Large intestine (tissue), 3 donors: ENCODE measurements at regions not wholly inside any gene's neighbourhood (a gene's known extent, or its start where the extent isn't known, plus 50 kb on each side); places are given as distances from the start of the nearest gene placed in this dataset.

ENCODE experiments used
- DNase-seq, 2 donors: peaks; one replicate each; pipeline versions ENCODE4 v3.0.0 to v3.0.0-alpha.2; 2013
- H3K27ac ChIP-seq: one replicate; pipeline ENCODE4 v1.5.1; 2013; ENCODE audit warnings: low read length
- H3K27me3 ChIP-seq: 2 replicates; pipeline ENCODE4 v1.6.1; 2013; ENCODE audit warnings: low read length; ENCODE audit not compliant: control insufficient read depth, insufficient read depth
- H3K36me3 ChIP-seq: 2 replicates; pipeline ENCODE4 v1.6.1; 2013; ENCODE audit warnings: low read length; ENCODE audit not compliant: control insufficient read depth, insufficient read depth
- H3K4me1 ChIP-seq: one replicate; pipeline ENCODE4 v1.6.1; 2013; ENCODE audit warnings: low read length; ENCODE audit not compliant: control insufficient read depth, insufficient read depth
- H3K4me3 ChIP-seq: one replicate; pipeline ENCODE4 v1.5.1; 2013; ENCODE audit warnings: low read length
- H3K9me3 ChIP-seq: one replicate; pipeline ENCODE4 v1.6.1; 2013; ENCODE audit warnings: mild to moderate bottlenecking, low read depth, low read length, moderate library complexity; ENCODE audit not compliant: control insufficient read depth
- WGBS: methylation state at CpG from one replicate; pipeline ENCODE4 v1.1.5; 2013; ENCODE audit warnings: low lambda C conversion rate; ENCODE audit not compliant: insufficient coverage; 5-methylcytosine and 5-hydroxymethylcytosine counted together

GRCh38 chr2:128797533-128797932 lies 478.9 kb upstream of the HS6ST1 start:
- no peaks in the 10 kb centered on the region for H3K9me3 ChIP-seq
- DNase-seq, result no peak
- no peak overlapping the region for H3K4me3 ChIP-seq
- no peak overlapping the region for H3K27ac ChIP-seq
- 100% methylated on average over 1 of the region's 7 CpGs for WGBS
- H3K36me3 ChIP-seq, result no peaks in the 10 kb centered on the region
- H3K27me3 ChIP-seq, result no peaks in the 10 kb centered on the region
- no peaks in the 10 kb centered on the region for H3K4me1 ChIP-seq

GRCh38 chr2:128797937-128798336 lies 479.3 kb upstream of the HS6ST1 start:
- Histone ChIP-seq H3K9me3 (no peaks in the 10 kb centered on the region), H3K4me3 (no peak overlapping the region), H3K36me3 (no peaks in the 10 kb centered on the region), H3K27me3 (no peaks in the 10 kb centered on the region), H3K4me1 (no peaks in the 10 kb centered on the region), H3K27ac (no peak overlapping the region)
- WGBS, result 77% methylated on average over 3 of the region's 6 CpGs
- no peak for DNase-seq

GRCh38 chr2:128798502-128799283 lies 480.0 kb upstream of the HS6ST1 start:
- H3K27me3 ChIP-seq, result no peaks in the 10 kb centered on the region
- no peak overlapping the region for H3K4me3 ChIP-seq
- H3K36me3 ChIP-seq, result no peaks in the 10 kb centered on the region
- H3K27ac ChIP-seq, result no peak overlapping the region
- WGBS, result no CpG with 5 or more reads among the region's 9 CpGs
- no peak for DNase-seq
- no peaks in the 10 kb centered on the region for H3K9me3 ChIP-seq
- H3K4me1 ChIP-seq, result no peaks in the 10 kb centered on the region

GRCh38 chr2:128799284-128799552 lies 480.6 kb upstream of the HS6ST1 start:
- H3K4me3 ChIP-seq, result no peak overlapping the region
- no peaks in the 10 kb centered on the region for H3K36me3 ChIP-seq
- no peaks in the 10 kb centered on the region for H3K27me3 ChIP-seq
- no peak overlapping the region for H3K27ac ChIP-seq
- WGBS, result 80% methylated on average over 1 of the region's 1 CpG
- DNase-seq, result no peak
- H3K9me3 ChIP-seq, result no peaks in the 10 kb centered on the region
- H3K4me1 ChIP-seq, result no peaks in the 10 kb centered on the region

GRCh38 chr2:128799730-128800129 lies 481.1 kb upstream of the HS6ST1 start:
- Histone ChIP-seq H3K27ac (no peak overlapping the region), H3K9me3 (no peaks in the 10 kb centered on the region), H3K4me3 (no peak overlapping the region), H3K27me3 (no peaks in the 10 kb centered on the region), H3K36me3 (no peaks in the 10 kb centered on the region), H3K4me1 (no peaks in the 10 kb centered on the region)
- DNase-seq, result no peak
- WGBS, result no CpG with 5 or more reads among the region's 2 CpGs

- DNase-seq, result no peak
- WGBS, result 50% methylated on average over 1 of the region's 1 CpG
- Histone ChIP-seq H3K4me3 (no peak overlapping the region), H3K36me3 (no peaks in the 10 kb centered on the region), H3K27me3 (no peaks in the 10 kb centered on the region), H3K9me3 (no peaks in the 10 kb centered on the region), H3K4me1 (no peaks in the 10 kb centered on the region), H3K27ac (no peak overlapping the region)
Measured at GRCh38 chr2:128801576-128801975, 482.9 kb upstream of the HS6ST1 start.

GRCh38 chr2:128803222-128803621 lies 484.6 kb upstream of the HS6ST1 start:
- H3K36me3 ChIP-seq, result no peaks in the 10 kb centered on the region
- no peak overlapping the region for H3K27ac ChIP-seq
- no peak for DNase-seq
- H3K27me3 ChIP-seq, result no peaks in the 10 kb centered on the region
- H3K4me3 ChIP-seq, result no peak overlapping the region
- no CpG with 5 or more reads among the region's 2 CpGs for WGBS
- H3K4me1 ChIP-seq, result no peaks in the 10 kb centered on the region
- H3K9me3 ChIP-seq, result no peaks in the 10 kb centered on the region

GRCh38 chr2:128805237-128805636 lies 486.6 kb upstream of the HS6ST1 start:
- H3K36me3 ChIP-seq, result no peaks in the 10 kb centered on the region
- H3K27ac ChIP-seq, result no peak overlapping the region
- no CpG with 5 or more reads among the region's 2 CpGs for WGBS
- no peak overlapping the region for H3K4me3 ChIP-seq
- no peaks in the 10 kb centered on the region for H3K4me1 ChIP-seq
- DNase-seq, result no peak
- H3K9me3 ChIP-seq, result no peaks in the 10 kb centered on the region
- no peaks in the 10 kb centered on the region for H3K27me3 ChIP-seq

GRCh38 chr2:128805918-128806317 lies 487.2 kb upstream of the HS6ST1 start:
- H3K27ac ChIP-seq, result no peak overlapping the region
- WGBS, result 100% methylated on average over 1 of the region's 2 CpGs
- no peaks in the 10 kb centered on the region for H3K4me1 ChIP-seq
- H3K27me3 ChIP-seq, result no peaks in the 10 kb centered on the region
- DNase-seq, result no peak
- no peak overlapping the region for H3K4me3 ChIP-seq
- no peaks in the 10 kb centered on the region for H3K9me3 ChIP-seq
- no peaks in the 10 kb centered on the region for H3K36me3 ChIP-seq

- DNase-seq, result no peak
- H3K4me1 ChIP-seq, result no peaks in the 10 kb centered on the region
- H3K27ac ChIP-seq, result no peak overlapping the region
- WGBS, result no CpG with 5 or more reads among the region's 1 CpG
- no peaks in the 10 kb centered on the region for H3K27me3 ChIP-seq
- no peaks in the 10 kb centered on the region for H3K9me3 ChIP-seq
- H3K4me3 ChIP-seq, result no peak overlapping the region
- no peaks in the 10 kb centered on the region for H3K36me3 ChIP-seq
Measured at GRCh38 chr2:128807317-128807716, 488.6 kb upstream of the HS6ST1 start.

- no peak overlapping the region for H3K27ac ChIP-seq
- H3K27me3 ChIP-seq, result no peaks in the 10 kb centered on the region
- H3K4me3 ChIP-seq, result no peak overlapping the region
- H3K36me3 ChIP-seq, result no peaks in the 10 kb centered on the region
- H3K4me1 ChIP-seq, result no peaks in the 10 kb centered on the region
- no CpG with 5 or more reads among the region's 5 CpGs for WGBS
- no peak for DNase-seq
- H3K9me3 ChIP-seq, result no peaks in the 10 kb centered on the region
Measured at GRCh38 chr2:128808462-128809258, 490.0 kb upstream of the HS6ST1 start.
